Esophagus squamous epithelium (tissue), 4 donors: ENCODE measurements at regions not wholly inside any gene's neighbourhood (a gene's known extent, or its start where the extent isn't known, plus 50 kb on each side); places are given as distances from the start of the nearest gene placed in this dataset.

Experiments
- POLR2A ChIP-seq, 4 donors: fragments of 450-650 bp; IDR thresholded peaks; one replicate each; pipeline ENCODE4 v1.6.1; 2017; ENCODE audit warnings: antibody characterized with exemption in 4 of 4, mild to moderate bottlenecking in 4 of 4, moderate library complexity in 3 of 4
- TF ChIP-seq, protein P1 (sequence below), 6 experiments: fragments of 450-650 bp in 4 of 6; fragments of 200-600 bp in 2 of 6; sonication (generic) in 2 of 6; IDR thresholded peaks; one replicate each; pipeline ENCODE4 v1.5.1; 2016 to 2019; ENCODE audit warnings: antibody characterized with exemption in 6 of 6, mild to moderate bottlenecking in 4 of 6, moderate library complexity in 4 of 6

DNA sequence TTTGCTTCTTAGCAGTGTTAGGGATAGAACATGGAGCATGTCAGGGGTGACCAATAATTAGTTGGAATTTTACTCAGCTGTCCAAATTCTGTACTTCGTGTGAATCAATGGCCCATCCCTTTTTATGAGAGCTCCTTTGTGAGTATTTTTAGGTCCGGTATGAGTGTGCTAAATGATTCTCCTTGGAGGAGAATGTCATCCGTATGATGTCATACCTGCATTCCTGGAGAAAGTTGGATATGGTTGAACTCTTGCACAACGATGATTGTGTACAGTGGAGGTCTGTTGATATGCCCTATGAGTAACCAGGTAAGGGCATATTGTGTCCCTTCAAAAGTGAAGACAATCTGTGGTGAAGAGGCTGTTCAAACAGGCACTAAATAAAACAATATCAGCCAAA is 400.8 kb downstream of the GXYLT1 start:
- TF ChIP-seq POLR2A (IDR thresholded peaks at IDR 0.05): no peak
- TF ChIP-seq, protein P1, sequence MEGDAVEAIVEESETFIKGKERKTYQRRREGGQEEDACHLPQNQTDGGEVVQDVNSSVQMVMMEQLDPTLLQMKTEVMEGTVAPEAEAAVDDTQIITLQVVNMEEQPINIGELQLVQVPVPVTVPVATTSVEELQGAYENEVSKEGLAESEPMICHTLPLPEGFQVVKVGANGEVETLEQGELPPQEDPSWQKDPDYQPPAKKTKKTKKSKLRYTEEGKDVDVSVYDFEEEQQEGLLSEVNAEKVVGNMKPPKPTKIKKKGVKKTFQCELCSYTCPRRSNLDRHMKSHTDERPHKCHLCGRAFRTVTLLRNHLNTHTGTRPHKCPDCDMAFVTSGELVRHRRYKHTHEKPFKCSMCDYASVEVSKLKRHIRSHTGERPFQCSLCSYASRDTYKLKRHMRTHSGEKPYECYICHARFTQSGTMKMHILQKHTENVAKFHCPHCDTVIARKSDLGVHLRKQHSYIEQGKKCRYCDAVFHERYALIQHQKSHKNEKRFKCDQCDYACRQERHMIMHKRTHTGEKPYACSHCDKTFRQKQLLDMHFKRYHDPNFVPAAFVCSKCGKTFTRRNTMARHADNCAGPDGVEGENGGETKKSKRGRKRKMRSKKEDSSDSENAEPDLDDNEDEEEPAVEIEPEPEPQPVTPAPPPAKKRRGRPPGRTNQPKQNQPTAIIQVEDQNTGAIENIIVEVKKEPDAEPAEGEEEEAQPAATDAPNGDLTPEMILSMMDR (IDR thresholded peaks at IDR 0.05): no peak
